H1 (cell line): ENCODE measurements at regions not wholly inside any gene's neighbourhood (a gene's known extent, or its start where the extent isn't known, plus 50 kb on each side); places are given as distances from the start of the nearest gene placed in this dataset.

Source experiments
- TAF1 ChIP-seq: IDR thresholded peaks from 2 replicates; pipeline ENCODE4 v1.6.1; 2011; ENCODE audit warnings: mild to moderate bottlenecking, low read depth, low read length
- TF ChIP-seq, protein P1 (sequence below), 3 experiments: IDR thresholded peaks; 1 replicate in 2 of 3; 2 replicates in 1 of 3; pipeline versions ENCODE4 v1.5.1 to v1.6.1; 2011; ENCODE audit warnings: low read length in 3 of 3, mild to moderate bottlenecking in 3 of 3, inconsistent platforms in 2 of 3, low read depth in 1 of 3, moderate library complexity in 1 of 3; ENCODE audit not compliant: insufficient read depth in 1 of 3; ENCODE audit errors: control extremely low read depth in 1 of 3

DNA sequence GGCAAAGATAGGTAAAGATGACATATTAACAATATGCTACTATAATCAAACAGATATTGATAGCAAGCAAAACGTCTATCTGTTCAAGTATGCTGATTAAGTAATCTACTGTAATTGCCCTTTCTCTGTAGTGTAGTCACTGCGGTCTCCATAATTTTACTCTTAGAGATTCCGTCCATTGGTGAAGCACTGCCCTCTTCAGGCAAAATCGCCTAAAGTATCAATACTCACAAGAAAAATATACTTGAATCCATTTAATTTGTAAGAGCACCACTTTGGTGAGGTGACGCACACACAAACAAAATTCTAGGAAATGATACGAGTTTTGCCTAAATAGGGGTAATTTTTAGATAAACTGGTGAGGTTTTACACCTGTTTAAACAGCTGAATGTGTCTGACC, 434.6 kb upstream of the CHRM3 start:
- TF ChIP-seq TAF1: no peak
- TF ChIP-seq, protein P1, sequence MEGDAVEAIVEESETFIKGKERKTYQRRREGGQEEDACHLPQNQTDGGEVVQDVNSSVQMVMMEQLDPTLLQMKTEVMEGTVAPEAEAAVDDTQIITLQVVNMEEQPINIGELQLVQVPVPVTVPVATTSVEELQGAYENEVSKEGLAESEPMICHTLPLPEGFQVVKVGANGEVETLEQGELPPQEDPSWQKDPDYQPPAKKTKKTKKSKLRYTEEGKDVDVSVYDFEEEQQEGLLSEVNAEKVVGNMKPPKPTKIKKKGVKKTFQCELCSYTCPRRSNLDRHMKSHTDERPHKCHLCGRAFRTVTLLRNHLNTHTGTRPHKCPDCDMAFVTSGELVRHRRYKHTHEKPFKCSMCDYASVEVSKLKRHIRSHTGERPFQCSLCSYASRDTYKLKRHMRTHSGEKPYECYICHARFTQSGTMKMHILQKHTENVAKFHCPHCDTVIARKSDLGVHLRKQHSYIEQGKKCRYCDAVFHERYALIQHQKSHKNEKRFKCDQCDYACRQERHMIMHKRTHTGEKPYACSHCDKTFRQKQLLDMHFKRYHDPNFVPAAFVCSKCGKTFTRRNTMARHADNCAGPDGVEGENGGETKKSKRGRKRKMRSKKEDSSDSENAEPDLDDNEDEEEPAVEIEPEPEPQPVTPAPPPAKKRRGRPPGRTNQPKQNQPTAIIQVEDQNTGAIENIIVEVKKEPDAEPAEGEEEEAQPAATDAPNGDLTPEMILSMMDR (IDR thresholded peaks at IDR 0.05; ENCODE audit: control extremely low read depth in 1 of 3, insufficient read depth in 1 of 3, low read depth in 1 of 3, low read length in 3 of 3): peak in 2 of 3 experiments; percentile 44 to 47; a peak in 2 of 4 replicates
